Transverse colon (tissue), 4 donors: ENCODE measurements at regions not wholly inside any gene's neighbourhood (a gene's known extent, or its start where the extent isn't known, plus 50 kb on each side); places are given as distances from the start of the nearest gene placed in this dataset.

Source experiments
- CTCF ChIP-seq, 5 experiments: fragments of 200-600 bp in 3 of 5; fragments of 450-650 bp in 2 of 5; sonication (generic) in 3 of 5; IDR thresholded peaks; 1 replicate in 2 of 5; 2 replicates in 3 of 5; pipeline ENCODE4 v1.5.1; 2016 to 2017; ENCODE audit warnings: antibody characterized with exemption in 5 of 5, inconsistent platforms in 3 of 5, mild to moderate bottlenecking in 2 of 5, moderate library complexity in 1 of 5
- EP300 ChIP-seq: sonication (generic); formaldehyde crosslinking; IDR thresholded peaks from one replicate; pipeline ENCODE4 v1.6.1; 2017; ENCODE audit warnings: antibody characterized with exemption, low read depth
- POLR2A ChIP-seq: fragments of 450-650 bp; IDR thresholded peaks from one replicate; pipeline ENCODE4 v1.6.1; 2016; ENCODE audit warnings: antibody characterized with exemption, mild to moderate bottlenecking, moderate library complexity
- POLR2AphosphoS5 ChIP-seq, 3 donors: sonication (generic); formaldehyde crosslinking; IDR thresholded peaks; one replicate each; pipeline ENCODE4 v1.6.1; 2016; ENCODE audit warnings: antibody characterized with exemption in 3 of 3

- TF ChIP-seq CTCF (IDR thresholded peaks at IDR 0.05), result no peak
- no peak for TF ChIP-seq POLR2A
- no peak for TF ChIP-seq POLR2AphosphoS5 (IDR thresholded peaks at IDR 0.05)
- TF ChIP-seq EP300, result no peak
Observed at GRCh38 chr10:83195021-83195420, 944.3 kb upstream of the GHITM start.
